ENCODE measurements at regions not wholly inside any gene's neighbourhood (a gene's known extent, or its start where the extent isn't known, plus 50 kb on each side); places are given as distances from the start of the nearest gene placed in this dataset.
"Not testable (repeated sequence)": the region's sequence is repeated elsewhere in the genome, so short reads cannot be mapped to it uniquely, and the experiment has no call there.

DNA sequence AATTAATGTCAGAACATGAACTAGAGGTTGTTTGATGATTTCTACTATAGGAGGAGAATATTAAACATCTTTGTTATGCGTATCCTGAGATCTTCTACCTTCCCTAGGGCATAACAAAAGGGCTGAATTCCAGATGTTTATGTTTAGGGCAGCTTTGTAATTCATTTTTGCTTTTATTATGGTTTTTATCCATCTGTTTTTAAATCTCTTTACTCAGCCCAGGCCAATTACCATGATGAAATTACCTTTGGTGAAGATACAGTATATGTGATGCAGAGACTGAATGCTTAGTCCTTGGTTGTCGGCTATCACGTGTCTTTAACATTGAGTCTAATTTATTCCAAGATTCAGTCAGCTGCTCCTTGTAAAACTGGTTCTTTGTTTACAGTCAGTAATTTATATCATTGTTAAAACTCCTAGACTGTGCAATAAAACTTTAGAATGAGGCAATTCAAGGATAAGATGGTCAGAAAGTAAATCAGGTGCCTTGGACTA lies 176.9 kb downstream of the CTH start:
- Histone ChIP-seq H3K36me3 (ENCODE audit: control insufficient read depth, insufficient read depth, low read length) (no peaks in the 10 kb centered on the region), H3K27me3 (ENCODE audit: control insufficient read depth, insufficient read depth, low read length) (no peaks in the 10 kb centered on the region), H3K4me3 (ENCODE audit: low read depth, low read length) (no peak overlapping the region)
- TF ChIP-seq, protein P1, sequence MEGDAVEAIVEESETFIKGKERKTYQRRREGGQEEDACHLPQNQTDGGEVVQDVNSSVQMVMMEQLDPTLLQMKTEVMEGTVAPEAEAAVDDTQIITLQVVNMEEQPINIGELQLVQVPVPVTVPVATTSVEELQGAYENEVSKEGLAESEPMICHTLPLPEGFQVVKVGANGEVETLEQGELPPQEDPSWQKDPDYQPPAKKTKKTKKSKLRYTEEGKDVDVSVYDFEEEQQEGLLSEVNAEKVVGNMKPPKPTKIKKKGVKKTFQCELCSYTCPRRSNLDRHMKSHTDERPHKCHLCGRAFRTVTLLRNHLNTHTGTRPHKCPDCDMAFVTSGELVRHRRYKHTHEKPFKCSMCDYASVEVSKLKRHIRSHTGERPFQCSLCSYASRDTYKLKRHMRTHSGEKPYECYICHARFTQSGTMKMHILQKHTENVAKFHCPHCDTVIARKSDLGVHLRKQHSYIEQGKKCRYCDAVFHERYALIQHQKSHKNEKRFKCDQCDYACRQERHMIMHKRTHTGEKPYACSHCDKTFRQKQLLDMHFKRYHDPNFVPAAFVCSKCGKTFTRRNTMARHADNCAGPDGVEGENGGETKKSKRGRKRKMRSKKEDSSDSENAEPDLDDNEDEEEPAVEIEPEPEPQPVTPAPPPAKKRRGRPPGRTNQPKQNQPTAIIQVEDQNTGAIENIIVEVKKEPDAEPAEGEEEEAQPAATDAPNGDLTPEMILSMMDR (IDR thresholded peaks at IDR 0.05; ENCODE audit: insufficient read depth, low read length, poor library complexity, severe bottlenecking), result no peak
- DNase-seq (ENCODE audit: low read depth), result no peak

- H3K4me3 ChIP-seq (ENCODE audit: low read depth, low read length); H3K36me3 ChIP-seq (ENCODE audit: control insufficient read depth, insufficient read depth, low read length); DNase-seq (ENCODE audit: low read depth); H3K27me3 ChIP-seq (ENCODE audit: control insufficient read depth, insufficient read depth, low read length): not testable (repeated sequence)
These were observed 182.5 kb downstream of the CTH start for GRCh38 chr1:70593551-70593950.

GRCh38 chr1:70608815-70609214 lies 197.7 kb downstream of the CTH start:
- H3K27me3 ChIP-seq (ENCODE audit: control insufficient read depth, insufficient read depth, low read length), result no peaks in the 10 kb centered on the region
- no peak for DNase-seq (ENCODE audit: low read depth)
- no peaks in the 10 kb centered on the region for H3K36me3 ChIP-seq (ENCODE audit: control insufficient read depth, insufficient read depth, low read length)
- TF ChIP-seq, protein P1 (IDR thresholded peaks at IDR 0.05; ENCODE audit: insufficient read depth, low read length, poor library complexity, severe bottlenecking), result no peak
- H3K4me3 ChIP-seq (ENCODE audit: low read depth, low read length), result no peak overlapping the region

DNA sequence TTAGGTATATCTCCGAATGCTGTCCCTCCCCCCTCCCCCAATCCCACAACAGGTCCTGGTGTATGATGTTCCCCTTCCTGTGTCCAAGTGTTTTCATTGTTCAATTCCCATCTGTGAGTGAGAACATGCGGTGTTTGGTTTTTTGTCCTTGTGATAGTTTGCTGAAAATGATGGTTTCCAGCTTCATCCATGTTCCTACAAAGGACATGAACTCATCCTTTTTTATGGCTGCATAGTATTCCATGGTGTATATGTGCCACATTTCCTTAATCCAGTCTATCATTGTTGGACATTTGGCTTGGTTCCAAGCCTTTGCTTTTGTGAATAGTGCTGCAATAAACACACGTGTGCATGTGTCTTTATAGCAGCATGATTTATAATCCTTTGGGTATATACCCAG lies 199.1 kb downstream of the CTH start:
- not testable (repeated sequence) for DNase-seq (ENCODE audit: low read depth); H3K4me3 ChIP-seq (ENCODE audit: low read depth, low read length); H3K27me3 ChIP-seq (ENCODE audit: control insufficient read depth, insufficient read depth, low read length); H3K36me3 ChIP-seq (ENCODE audit: control insufficient read depth, insufficient read depth, low read length)

GRCh38 chr1:70616946-70617345 lies 205.9 kb downstream of the CTH start:
- Histone ChIP-seq H3K36me3 (ENCODE audit: control insufficient read depth, insufficient read depth, low read length) (no peaks in the 10 kb centered on the region), H3K27me3 (ENCODE audit: control insufficient read depth, insufficient read depth, low read length) (no peaks in the 10 kb centered on the region), H3K4me3 (ENCODE audit: low read depth, low read length) (no peak overlapping the region)
- DNase-seq (ENCODE audit: low read depth), result no peak
- TF ChIP-seq, protein P1 (IDR thresholded peaks at IDR 0.05; ENCODE audit: insufficient read depth, low read length, poor library complexity, severe bottlenecking), result no peak

GRCh38 chr1:70617728-70618127 lies 206.7 kb downstream of the CTH start:
- DNase-seq (ENCODE audit: low read depth), result no peak
- Histone ChIP-seq H3K36me3 (ENCODE audit: control insufficient read depth, insufficient read depth, low read length) (no peaks in the 10 kb centered on the region), H3K4me3 (ENCODE audit: low read depth, low read length) (no peak overlapping the region), H3K27me3 (ENCODE audit: control insufficient read depth, insufficient read depth, low read length) (no peaks in the 10 kb centered on the region)
- TF ChIP-seq, protein P1 (IDR thresholded peaks at IDR 0.05; ENCODE audit: insufficient read depth, low read length, poor library complexity, severe bottlenecking), result no peak

DNA sequence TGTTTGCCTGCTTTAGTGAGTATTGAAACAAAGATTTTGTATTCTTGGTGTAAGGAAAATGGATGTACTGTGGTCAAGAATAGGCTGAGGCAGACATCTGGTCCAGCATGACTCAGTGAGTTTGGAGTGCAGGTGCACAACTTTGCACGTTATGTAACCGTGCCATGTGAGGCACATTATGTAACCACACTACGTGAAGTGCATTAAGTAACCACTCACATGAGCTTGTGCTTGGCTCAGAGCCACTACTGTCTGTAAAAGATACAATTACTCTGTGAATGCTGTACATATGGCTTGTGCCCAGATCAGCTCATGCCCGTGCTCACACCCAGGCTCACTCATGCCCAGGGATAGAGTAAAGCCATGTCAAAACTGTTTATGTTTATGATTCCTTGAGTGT lies 216.8 kb downstream of the CTH start:
- TF ChIP-seq, protein P1 (IDR thresholded peaks at IDR 0.05; ENCODE audit: insufficient read depth, low read length, poor library complexity, severe bottlenecking), result no peak
- H3K36me3 ChIP-seq (ENCODE audit: control insufficient read depth, insufficient read depth, low read length), result no peaks in the 10 kb centered on the region
- H3K4me3 ChIP-seq (ENCODE audit: low read depth, low read length), result no peak overlapping the region
- DNase-seq (ENCODE audit: low read depth), result no peak
- no peaks in the 10 kb centered on the region for H3K27me3 ChIP-seq (ENCODE audit: control insufficient read depth, insufficient read depth, low read length)

Measured in kidney epithelial cell (primary cell).